Upper lobe of right lung (tissue), 1 donor: ENCODE measurements at regions not wholly inside any gene's neighbourhood (a gene's known extent, or its start where the extent isn't known, plus 50 kb on each side); places are given as distances from the start of the nearest gene placed in this dataset.

Experiments
- ATAC-seq: fragments of 200-7000 bp; cut with Tn5 transposase; one replicate; pipeline ENCODE4 v1.9.1; 2020; ENCODE audit warnings: mild to moderate bottlenecking, moderate library complexity
- DNase-seq: peaks from one replicate; pipeline ENCODE4 v3.0.0-alpha.2; 2020
- H3K27ac ChIP-seq: fragments of 200-600 bp; one replicate; pipeline ENCODE4 v1.8.0; 2022
- H3K27me3 ChIP-seq: fragments of 200-600 bp; one replicate; pipeline ENCODE4 v1.8.0; 2022; ENCODE audit warnings: mild to moderate bottlenecking
- H3K36me3 ChIP-seq: fragments of 200-600 bp; one replicate; pipeline ENCODE4 v1.8.0; 2022
- H3K4me1 ChIP-seq: fragments of 200-600 bp; one replicate; pipeline ENCODE4 v1.8.0; 2022
- H3K4me3 ChIP-seq: fragments of 200-600 bp; one replicate; pipeline ENCODE4 v1.8.0; 2022; ENCODE audit warnings: mild to moderate bottlenecking
- H3K9me3 ChIP-seq: fragments of 200-600 bp; one replicate; pipeline ENCODE4 v1.8.0; 2022
- CTCF ChIP-seq: fragments of 200-600 bp; IDR thresholded peaks from one replicate; pipeline ENCODE4 v1.8.0; 2022; ENCODE audit warnings: antibody characterized with exemption
- intact Hi-C: fragments of 100-400 bp; cut with DNase I; formaldehyde crosslinking; loops from one replicate; pipeline ENCODE4 v1.11.0; 2022
- donor health status: DM: no; HTN: yes; CAD: no; lungs with severe emphysema.

GRCh38 chr10:58023341-58024073, 244.2 kb downstream of the IPMK start:
- Histone ChIP-seq H3K4me1 (no peaks in the 10 kb centered on the region), H3K9me3 (no peaks in the 10 kb centered on the region), H3K27me3 (no peaks in the 10 kb centered on the region), H3K36me3 (no peaks in the 10 kb centered on the region), H3K27ac (no peak overlapping the region), H3K4me3 (no peak overlapping the region)
- TF ChIP-seq CTCF: no peak
- intact Hi-C loops: no loop called here
- no peak for ATAC-seq
- DNase-seq: no peak

GRCh38 chr10:58019863-58020537, 247.7 kb downstream of the IPMK start:
- Histone ChIP-seq H3K27ac (no peak overlapping the region), H3K36me3 (no peaks in the 10 kb centered on the region), H3K27me3 (no peaks in the 10 kb centered on the region), H3K9me3 (no peaks in the 10 kb centered on the region), H3K4me1 (no peaks in the 10 kb centered on the region), H3K4me3 (no peak overlapping the region)
- ATAC-seq (no peak), DNase-seq (no peak)
- intact Hi-C loops: no loop called here
- TF ChIP-seq CTCF: no peak

GRCh38 chr10:58017719-58018367, 249.9 kb downstream of the IPMK start:
- intact Hi-C loops: no loop called here
- TF ChIP-seq CTCF: no peak
- Histone ChIP-seq H3K36me3 (no peaks in the 10 kb centered on the region), H3K27ac (no peak overlapping the region), H3K27me3 (no peaks in the 10 kb centered on the region), H3K9me3 (no peaks in the 10 kb centered on the region), H3K4me1 (no peaks in the 10 kb centered on the region), H3K4me3 (no peak overlapping the region)
- DNase-seq (no peak), ATAC-seq (no peak)

- no peak overlapping the region for H3K27ac ChIP-seq
- intact Hi-C loops: no loop called here
- no peak for DNase-seq
These were observed 251.1 kb downstream of the IPMK start for GRCh38 chr10:58016614-58017013.

GRCh38 chr10:58014436-58014835, 253.3 kb downstream of the IPMK start:
- H3K36me3 ChIP-seq: no peaks in the 10 kb centered on the region
- H3K27ac ChIP-seq: no peak overlapping the region
- H3K4me1 ChIP-seq: no peaks in the 10 kb centered on the region
- H3K4me3 ChIP-seq: no peak overlapping the region
- H3K9me3 ChIP-seq: no peaks in the 10 kb centered on the region
- no peak for TF ChIP-seq CTCF
- DNase-seq: no peak
- no peak for ATAC-seq
- H3K27me3 ChIP-seq: no peaks in the 10 kb centered on the region
- intact Hi-C loops: no loop called here

More at GRCh38 chr10:58016614-58017013, 251.1 kb downstream of the IPMK start:
- Histone ChIP-seq H3K9me3 (no peaks in the 10 kb centered on the region), H3K4me1 (no peaks in the 10 kb centered on the region), H3K4me3 (no peak overlapping the region), H3K27me3 (no peaks in the 10 kb centered on the region), H3K36me3 (no peaks in the 10 kb centered on the region)
- no peak for TF ChIP-seq CTCF
- no peak for ATAC-seq
